ENCODE measurements at regions not wholly inside any gene's neighbourhood (a gene's known extent, or its start where the extent isn't known, plus 50 kb on each side); places are given as distances from the start of the nearest gene placed in this dataset.

DNA sequence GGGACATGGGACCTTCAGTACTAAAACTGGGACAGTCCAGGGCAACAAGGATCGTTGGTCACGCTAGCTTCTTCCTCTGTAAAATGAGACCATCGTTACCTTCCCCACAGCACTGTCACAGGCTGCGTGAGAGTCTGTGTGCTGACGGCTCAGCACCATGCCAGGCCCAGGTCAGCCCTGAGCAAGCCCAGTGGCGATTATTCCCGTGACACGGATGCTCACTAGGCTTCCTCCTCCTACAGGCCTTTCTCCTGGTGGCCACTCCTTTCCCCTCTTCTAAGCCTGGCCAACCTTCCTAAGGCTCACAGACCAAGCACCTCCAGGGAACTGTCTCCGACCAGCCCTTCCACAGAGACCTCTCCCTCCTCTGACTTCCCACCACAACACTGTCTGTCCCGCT lies 69.3 kb upstream of the RUNX3 start:
- Mint-ChIP-seq H3K9me3 (peaks cover 2% of the 10 kb centered on the region), H3K4me1 (peaks cover 12% of the 10 kb centered on the region), H3K27me3 (ENCODE audit: insufficient read depth) (no peaks in the 10 kb centered on the region), H3K36me3 (ENCODE audit: low read depth) (no peaks in the 10 kb centered on the region), H3K27ac (no peak overlapping the region), H3K4me3 (no peak overlapping the region)
- H3K4me3 ChIP-seq (ENCODE audit: low read length), result no peak overlapping the region
- WGBS, 2 experiments (ENCODE audit: insufficient coverage in 1 of 2, insufficient read length in 1 of 2), result 86 to 87% methylated on average over 8 to 10 of the region's 10 CpGs
- no peak for DNase-seq
- H3K9ac ChIP-seq (ENCODE audit: extremely low read depth, low read length, poor library complexity, severe bottlenecking), result no peak overlapping the region
- H3K9me3 ChIP-seq (ENCODE audit: control insufficient read depth, low read length), result no peaks in the 10 kb centered on the region
- no peaks in the 10 kb centered on the region for H3K27me3 ChIP-seq (ENCODE audit: control insufficient read depth, insufficient read depth, low read length, poor library complexity, severe bottlenecking)
- no peak overlapping the region for H3K27ac ChIP-seq (ENCODE audit: low read depth, low read length)
- TF ChIP-seq, protein P1, sequence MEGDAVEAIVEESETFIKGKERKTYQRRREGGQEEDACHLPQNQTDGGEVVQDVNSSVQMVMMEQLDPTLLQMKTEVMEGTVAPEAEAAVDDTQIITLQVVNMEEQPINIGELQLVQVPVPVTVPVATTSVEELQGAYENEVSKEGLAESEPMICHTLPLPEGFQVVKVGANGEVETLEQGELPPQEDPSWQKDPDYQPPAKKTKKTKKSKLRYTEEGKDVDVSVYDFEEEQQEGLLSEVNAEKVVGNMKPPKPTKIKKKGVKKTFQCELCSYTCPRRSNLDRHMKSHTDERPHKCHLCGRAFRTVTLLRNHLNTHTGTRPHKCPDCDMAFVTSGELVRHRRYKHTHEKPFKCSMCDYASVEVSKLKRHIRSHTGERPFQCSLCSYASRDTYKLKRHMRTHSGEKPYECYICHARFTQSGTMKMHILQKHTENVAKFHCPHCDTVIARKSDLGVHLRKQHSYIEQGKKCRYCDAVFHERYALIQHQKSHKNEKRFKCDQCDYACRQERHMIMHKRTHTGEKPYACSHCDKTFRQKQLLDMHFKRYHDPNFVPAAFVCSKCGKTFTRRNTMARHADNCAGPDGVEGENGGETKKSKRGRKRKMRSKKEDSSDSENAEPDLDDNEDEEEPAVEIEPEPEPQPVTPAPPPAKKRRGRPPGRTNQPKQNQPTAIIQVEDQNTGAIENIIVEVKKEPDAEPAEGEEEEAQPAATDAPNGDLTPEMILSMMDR (conservative IDR thresholded peaks at IDR 0.05), result no peak
- no peaks in the 10 kb centered on the region for H3K4me1 ChIP-seq (ENCODE audit: control insufficient read depth, insufficient read depth, low read length)
- H3K36me3 ChIP-seq (ENCODE audit: control insufficient read depth, insufficient read depth, low read length), result no peaks in the 10 kb centered on the region

DNA sequence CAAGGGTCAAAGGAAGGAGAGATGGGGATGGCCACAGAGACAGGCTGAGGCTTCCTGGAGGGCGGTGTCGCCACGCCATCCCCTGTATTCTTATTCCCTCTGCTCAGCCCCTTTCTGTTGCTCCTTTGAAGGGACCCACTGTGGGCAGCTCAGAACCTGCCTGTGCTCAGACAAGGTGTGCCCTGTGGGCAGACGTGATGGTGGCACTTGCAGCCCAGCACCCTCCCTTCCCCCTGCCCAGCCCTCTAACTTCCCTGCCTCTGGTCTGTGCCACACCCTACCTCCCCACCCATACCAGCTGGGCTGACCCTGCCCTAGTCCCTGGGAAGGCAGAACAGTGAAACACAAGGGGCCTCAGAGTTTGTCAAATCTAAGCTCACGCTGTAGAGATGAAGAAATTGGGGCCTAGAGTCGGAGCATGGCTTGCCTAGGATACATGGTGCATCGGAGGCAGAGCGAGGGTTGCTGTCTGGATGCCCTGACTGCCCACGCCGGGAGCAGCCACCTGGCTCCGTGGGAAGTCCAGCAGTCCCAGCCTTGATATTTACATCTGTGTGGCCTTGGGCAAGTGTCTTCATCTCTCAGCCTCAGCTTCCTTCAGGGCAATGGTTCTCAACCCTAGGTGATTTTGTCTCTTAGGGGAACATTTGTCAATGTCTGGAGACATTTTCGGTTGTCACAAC lies 68.6 kb upstream of the RUNX3 start:
- Mint-ChIP-seq H3K27me3 (ENCODE audit: insufficient read depth) (peaks cover 3% of the 10 kb centered on the region), H3K4me1 (peaks cover 12% of the 10 kb centered on the region), H3K27ac (no peak overlapping the region), H3K4me3 (no peak overlapping the region), H3K9me3 (peaks cover 2% of the 10 kb centered on the region), H3K36me3 (ENCODE audit: low read depth) (no peaks in the 10 kb centered on the region)
- WGBS, 2 experiments (ENCODE audit: insufficient coverage in 1 of 2, insufficient read length in 1 of 2), result 87 to 94% methylated on average over 8 to 12 of the region's 12 CpGs
- H3K27ac ChIP-seq (ENCODE audit: low read depth, low read length), result no peak overlapping the region
- no peaks in the 10 kb centered on the region for H3K36me3 ChIP-seq (ENCODE audit: control insufficient read depth, insufficient read depth, low read length)
- H3K9ac ChIP-seq (ENCODE audit: extremely low read depth, low read length, poor library complexity, severe bottlenecking), result no peak overlapping the region
- DNase-seq, result no peak
- H3K9me3 ChIP-seq (ENCODE audit: control insufficient read depth, low read length), result no peaks in the 10 kb centered on the region
- H3K4me1 ChIP-seq (ENCODE audit: control insufficient read depth, insufficient read depth, low read length), result no peaks in the 10 kb centered on the region
- no peaks in the 10 kb centered on the region for H3K27me3 ChIP-seq (ENCODE audit: control insufficient read depth, insufficient read depth, low read length, poor library complexity, severe bottlenecking)
- no peak overlapping the region for H3K4me3 ChIP-seq (ENCODE audit: low read length)
- TF ChIP-seq, protein P1 (conservative IDR thresholded peaks at IDR 0.05), result no peak

DNA sequence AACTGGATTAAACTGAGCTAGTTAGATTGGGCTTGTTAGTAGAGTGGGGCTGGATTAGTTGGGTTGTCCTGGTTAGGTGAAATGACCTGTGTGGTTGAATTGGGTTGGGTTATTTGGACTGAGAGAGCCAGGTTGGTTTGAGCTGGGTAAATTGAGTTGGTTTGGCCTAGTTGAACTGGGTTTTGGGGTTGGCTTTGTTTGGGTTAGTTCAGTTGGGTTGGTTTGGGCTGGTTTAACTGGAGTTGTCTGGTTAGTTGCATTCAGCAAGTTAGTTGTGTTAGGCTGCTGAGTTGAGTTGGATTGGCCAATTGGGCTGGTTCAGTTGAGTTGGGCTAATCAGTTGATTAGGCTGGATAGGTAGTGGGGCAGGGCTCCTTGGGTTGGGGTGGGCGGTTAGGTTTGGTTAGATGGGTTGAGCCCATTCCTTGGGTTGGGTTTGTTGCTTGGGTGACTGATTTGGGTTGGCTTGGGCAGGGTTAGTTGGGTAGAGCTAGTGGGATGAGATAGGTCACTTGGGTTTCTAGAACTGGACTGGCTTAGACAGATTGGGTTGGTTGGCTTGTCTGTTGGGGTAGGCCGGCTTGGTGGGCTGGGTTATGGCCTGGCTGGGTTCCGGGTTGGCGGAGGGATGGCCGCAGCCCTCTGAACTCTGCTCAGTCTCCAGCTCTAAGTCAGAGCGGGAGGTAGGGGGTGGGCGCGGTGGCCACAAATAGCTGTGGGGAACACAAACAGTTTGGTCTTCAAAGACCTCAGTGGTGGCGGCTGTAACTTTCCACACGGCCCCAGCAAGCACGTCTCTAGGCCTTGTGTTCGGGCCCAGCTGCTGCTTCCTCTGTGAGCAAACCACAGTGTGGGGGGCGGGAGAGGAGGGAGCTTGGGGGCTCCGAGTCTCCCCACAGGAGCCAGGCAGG lies 67.2 kb upstream of the RUNX3 start:
- Histone ChIP-seq H3K27ac (ENCODE audit: low read depth, low read length) (no peak overlapping the region), H3K9ac (ENCODE audit: extremely low read depth, low read length, poor library complexity, severe bottlenecking) (no peak overlapping the region), H3K4me1 (ENCODE audit: control insufficient read depth, insufficient read depth, low read length) (no peaks in the 10 kb centered on the region), H3K27me3 (ENCODE audit: control insufficient read depth, insufficient read depth, low read length, poor library complexity, severe bottlenecking) (no peaks in the 10 kb centered on the region), H3K36me3 (ENCODE audit: control insufficient read depth, insufficient read depth, low read length) (no peaks in the 10 kb centered on the region), H3K9me3 (ENCODE audit: control insufficient read depth, low read length) (no peaks in the 10 kb centered on the region), H3K4me3 (ENCODE audit: low read length) (no peak overlapping the region)
- Mint-ChIP-seq H3K27ac (peak overlapping the region; percentile 4), H3K9me3 (peaks cover 2% of the 10 kb centered on the region), H3K4me1 (peaks cover 12% of the 10 kb centered on the region), H3K27me3 (ENCODE audit: insufficient read depth) (peaks cover 3% of the 10 kb centered on the region), H3K4me3 (no peak overlapping the region), H3K36me3 (ENCODE audit: low read depth) (no peaks in the 10 kb centered on the region)
- no peak for DNase-seq
- TF ChIP-seq, protein P1 (conservative IDR thresholded peaks at IDR 0.05), result no peak
- 87 to 97% methylated on average over 13 to 14 of the region's 14 CpGs for WGBS, 2 experiments (ENCODE audit: insufficient coverage in 1 of 2, insufficient read length in 1 of 2)
